ENCODE measurements at regions not wholly inside any gene's neighbourhood (a gene's known extent, or its start where the extent isn't known, plus 50 kb on each side); places are given as distances from the start of the nearest gene placed in this dataset.

DNA sequence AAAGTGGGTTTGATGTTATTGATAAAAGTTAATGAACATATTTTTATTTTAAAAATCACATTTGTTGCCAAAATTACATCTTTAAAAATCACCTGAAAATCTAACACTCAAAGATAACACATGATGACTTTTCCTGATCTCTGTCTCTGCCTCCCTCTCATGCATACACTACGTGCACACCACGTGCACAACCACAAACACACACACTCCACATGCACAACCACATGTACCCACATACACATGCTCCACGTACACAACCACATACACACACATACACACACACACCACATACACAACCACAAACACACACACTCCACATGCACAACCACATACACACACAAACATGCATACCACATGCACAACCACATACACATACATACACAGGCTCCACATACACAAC lies 61.8 kb upstream of the TMEM132C start:
- H3K9ac ChIP-seq (replicated peaks in 1 of 4; ENCODE audit: extremely low read depth in 1 of 4, low read depth in 3 of 4, low read length in 3 of 4), result peak overlapping the region in 1 of 4 experiments; percentile 54; a peak in 1 of 7 replicates
- POLR2A ChIA-PET (ENCODE audit: partially characterized antibody), result no interaction called here
- peaks cover 16 to 18% of the 10 kb centered on the region in 2 experiments for H3K9me3 ChIP-seq (ENCODE audit: insufficient read depth in 2 of 2, low read depth in 1 of 2, low read length in 1 of 2)
- CTCF ChIA-PET (ENCODE audit: partially characterized antibody), result interaction anchor here (2.7 kb wide), 1 partner anchor 54 kb away, joined by 7 read pairs; no protein-coding TSS in a partner anchor
- H3K4ac ChIP-seq (replicated peaks; ENCODE audit: insufficient read length, low read depth, low read length), result no peak overlapping the region
- no peak overlapping the region for H4K8ac ChIP-seq (ENCODE audit: extremely low read depth, insufficient read depth, low read length)
- H2BK15ac ChIP-seq (ENCODE audit: low read length), result no peak overlapping the region
- H3K79me2 ChIP-seq (ENCODE audit: control insufficient read depth in 1 of 2, insufficient read depth in 2 of 2, low read length in 2 of 2), result peaks cover 0 to 3% of the 10 kb centered on the region in 2 experiments; a peak in 1 of 4 replicates
- peaks cover 7% of the 10 kb centered on the region for H3K23me2 ChIP-seq (ENCODE audit: low read depth, low read length)
- H4K5ac ChIP-seq (ENCODE audit: insufficient read length, low read depth, low read length), result no peak overlapping the region
- H2BK12ac ChIP-seq (ENCODE audit: low read depth, low read length), result 0 out of 2 replicates have a peak overlapping the region, but pooled peaks have one; percentile 72
- no peaks in the 10 kb centered on the region for H3K79me1 ChIP-seq (ENCODE audit: low read depth, low read length)
- no peak overlapping the region for H3K4me2 ChIP-seq (ENCODE audit: insufficient read depth in 1 of 2, low read depth in 2 of 2, low read length in 2 of 2)
- H3K27ac ChIP-seq (ENCODE audit: low read depth, low read length), result no peak overlapping the region
- H2AFZ ChIP-seq (ENCODE audit: low read length), result no peak overlapping the region
- no peak overlapping the region for H3K14ac ChIP-seq (ENCODE audit: insufficient read length)
- peak; percentile 36 for FAIRE-seq
- no peak for DNase-seq (ENCODE audit: low read depth in 1 of 2, low spot score in 2 of 2)
- H2BK20ac ChIP-seq (ENCODE audit: low read length), result no peak overlapping the region
- H3K4me3 ChIP-seq (ENCODE audit: extremely low read depth in 1 of 4, insufficient read depth in 2 of 4, low read depth in 3 of 4, low read length in 4 of 4), result no peak overlapping the region
- H3K36me3 ChIP-seq (ENCODE audit: control insufficient read depth in 2 of 4, insufficient read depth in 4 of 4, low read length in 3 of 4), result peaks cover 0 to 3% (median 0%) of the 10 kb centered on the region in 4 experiments; a peak in 2 of 8 replicates
- H3K23ac ChIP-seq (ENCODE audit: insufficient read length), result peak overlapping the region; percentile 28
- no peak overlapping the region for H4K91ac ChIP-seq (replicated peaks; ENCODE audit: insufficient read length, low read length)
- no peak overlapping the region for H3K18ac ChIP-seq (ENCODE audit: extremely low read depth, low read length)
- H2BK120ac ChIP-seq (replicated peaks; ENCODE audit: low read depth, low read length), result no peak overlapping the region
- H3K56ac ChIP-seq (replicated peaks; ENCODE audit: insufficient read length, low read depth, low read length), result no peak overlapping the region
- whole genome bisulfite sequencing, 2 experiments (ENCODE audit: extremely low coverage in 1 of 2, insufficient coverage in 1 of 2, insufficient read length in 1 of 2, insufficient replicate concordance in 2 of 2, low coverage in 1 of 2, low lambda C conversion rate in 2 of 2, missing lambda C conversion rate in 1 of 2), result 91% methylated on average over 3 of the region's 3 CpGs; no CpG with 5 or more reads in 1 of the 2 experiments
- no peaks in the 10 kb centered on the region for H3K4me1 ChIP-seq (replicated peaks in 1 of 4; ENCODE audit: control insufficient read depth in 3 of 4, insufficient read depth in 4 of 4, low read length in 3 of 4)
- 0 out of 2 replicates have a peak overlapping the region, but pooled peaks have one; percentile 17 for H2BK5ac ChIP-seq (ENCODE audit: low read depth, low read length)
- no peak overlapping the region for H2AK5ac ChIP-seq (ENCODE audit: low read depth, low read length)
- H4K20me1 ChIP-seq (replicated peaks in 1 of 2; ENCODE audit: control insufficient read depth in 1 of 2, insufficient read depth in 2 of 2, low read length in 2 of 2), result peaks cover 0 to 3% of the 10 kb centered on the region in 2 experiments
- H3K27me3 ChIP-seq (replicated peaks in 1 of 4; ENCODE audit: control insufficient read depth in 3 of 4, extremely low read depth in 1 of 4, insufficient read depth in 3 of 4, low read length in 3 of 4), result no peaks in the 10 kb centered on the region
- TF ChIP-seq SP4 (IDR thresholded peaks at IDR 0.05; ENCODE audit: low read length), result no peak
